NCI-H510A treated with DMSO at 0.1 percent for 48 hours (cell line): ENCODE measurements at regions not wholly inside any gene's neighbourhood (a gene's known extent, or its start where the extent isn't known, plus 50 kb on each side); places are given as distances from the start of the nearest gene placed in this dataset.
"Not testable (repeated sequence)": the region's sequence is repeated elsewhere in the genome, so short reads cannot be mapped to it uniquely, and the experiment has no call there.

ENCODE experiments used
- DNase-seq: peaks from one replicate; lab custom pipeline; 2025; lab: John Stamatoyannopoulos, UW

GRCh38 chr4:186814535-186815070 lies 90.9 kb upstream of the FAT1 start:
- no peak for DNase-seq

- no peak for DNase-seq
Measured at GRCh38 chr4:186819342-186820086, 95.9 kb upstream of the FAT1 start.

GRCh38 chr4:186820391-186820891 lies 96.8 kb upstream of the FAT1 start:
- DNase-seq, result no peak

- DNase-seq, result no peak
Measured at GRCh38 chr4:186823989-186824388, 100.3 kb upstream of the FAT1 start.

GRCh38 chr4:186825069-186825468 lies 101.4 kb upstream of the FAT1 start:
- no peak for DNase-seq

GRCh38 chr4:186826006-186826405 lies 102.3 kb upstream of the FAT1 start:
- no peak for DNase-seq

GRCh38 chr4:186826846-186827533 lies 103.3 kb upstream of the FAT1 start:
- no peak for DNase-seq

GRCh38 chr4:186827534-186827897 lies 103.9 kb upstream of the FAT1 start:
- DNase-seq, result no peak

- DNase-seq, result no peak
Measured at GRCh38 chr4:186829097-186829496, 105.4 kb upstream of the FAT1 start.

GRCh38 chr4:186829740-186830449 lies 106.2 kb upstream of the FAT1 start:
- DNase-seq, result no peak

GRCh38 chr4:186831574-186831973 lies 107.9 kb upstream of the FAT1 start:
- no peak for DNase-seq

GRCh38 chr4:186832906-186833305 lies 109.2 kb upstream of the FAT1 start:
- no peak for DNase-seq

GRCh38 chr4:186837463-186837862 lies 113.8 kb upstream of the FAT1 start:
- not testable (repeated sequence) for DNase-seq

GRCh38 chr4:186838295-186838694 lies 114.6 kb upstream of the FAT1 start:
- DNase-seq, result no peak

- no peak for DNase-seq
Measured at GRCh38 chr4:186839122-186840037, 115.7 kb upstream of the FAT1 start.

- DNase-seq, result no peak
Measured at GRCh38 chr4:186840222-186840701, 116.6 kb upstream of the FAT1 start.

GRCh38 chr4:186840771-186841301 lies 117.2 kb upstream of the FAT1 start:
- no peak for DNase-seq

GRCh38 chr4:186844059-186844681 lies 120.5 kb upstream of the FAT1 start:
- DNase-seq, result no peak

- no peak for DNase-seq
Measured at GRCh38 chr4:186845137-186845842, 121.6 kb upstream of the FAT1 start.

GRCh38 chr4:186846426-186846825 lies 122.8 kb upstream of the FAT1 start:
- no peak for DNase-seq
